Activated effector memory CD4-positive, alpha-beta T cell treated with Interleukin-2 at 50 U/mL for 16 hours (primary cell): ENCODE measurements at regions not wholly inside any gene's neighbourhood (a gene's known extent, or its start where the extent isn't known, plus 50 kb on each side); places are given as distances from the start of the nearest gene placed in this dataset.

Experiments used
- DNase-seq: peaks from one replicate; pipeline ENCODE4 v3.0.0-alpha.2; 2020

- DNase-seq = no peak
Measured at GRCh38 chr2:220673151-220673874, 898.8 kb downstream of the EPHA4 start.

GRCh38 chr2:220674033-220674432 is 898.1 kb downstream of the EPHA4 start:
- DNase-seq = no peak

- no peak for DNase-seq
Measured at GRCh38 chr2:220676695-220677094, 895.4 kb downstream of the EPHA4 start.

GRCh38 chr2:220678943-220679342 is 893.2 kb downstream of the EPHA4 start:
- no peak for DNase-seq

GRCh38 chr2:220682616-220683015 is 889.5 kb downstream of the EPHA4 start:
- DNase-seq = no peak

GRCh38 chr2:220684099-220684498 is 888.0 kb downstream of the EPHA4 start:
- DNase-seq = no peak

GRCh38 chr2:220687231-220687843 is 884.8 kb downstream of the EPHA4 start:
- DNase-seq = peak; percentile 42

GRCh38 chr2:220695397-220696279 is 876.5 kb downstream of the EPHA4 start:
- DNase-seq = no peak

- no peak for DNase-seq
Measured at GRCh38 chr2:220696280-220696669, 875.8 kb downstream of the EPHA4 start.

- no peak for DNase-seq
Measured at GRCh38 chr2:220697011-220697410, 875.1 kb downstream of the EPHA4 start.

GRCh38 chr2:220701115-220701514 is 871.0 kb downstream of the EPHA4 start:
- DNase-seq = no peak

- no peak for DNase-seq
Measured at GRCh38 chr2:220703279-220703678, 868.8 kb downstream of the EPHA4 start.

GRCh38 chr2:220704081-220704480 is 868.0 kb downstream of the EPHA4 start:
- no peak for DNase-seq

- no peak for DNase-seq
Measured at GRCh38 chr2:220704810-220705209, 867.3 kb downstream of the EPHA4 start.

- no peak for DNase-seq
Measured at GRCh38 chr2:220705678-220706077, 866.4 kb downstream of the EPHA4 start.

- no peak for DNase-seq
Measured at GRCh38 chr2:220707261-220707660, 864.8 kb downstream of the EPHA4 start.

GRCh38 chr2:220708366-220708765 is 863.7 kb downstream of the EPHA4 start:
- no peak for DNase-seq

- no peak for DNase-seq
Measured at GRCh38 chr2:220717283-220717682, 854.8 kb downstream of the EPHA4 start.

- DNase-seq = no peak
Measured at GRCh38 chr2:220736778-220737177, 835.3 kb downstream of the EPHA4 start.

- no peak for DNase-seq
Measured at GRCh38 chr2:220743203-220743602, 828.9 kb downstream of the EPHA4 start.

- DNase-seq = no peak
Measured at GRCh38 chr2:220744861-220745260, 827.2 kb downstream of the EPHA4 start.

- no peak for DNase-seq
Measured at GRCh38 chr2:220745682-220746081, 826.4 kb downstream of the EPHA4 start.

GRCh38 chr2:220747736-220748135 is 824.4 kb downstream of the EPHA4 start:
- no peak for DNase-seq
